GM18508 (cell line): ENCODE measurements at regions not wholly inside any gene's neighbourhood (a gene's known extent, or its start where the extent isn't known, plus 50 kb on each side); places are given as distances from the start of the nearest gene placed in this dataset.

Experiments
- ATAC-seq: cut with Tn5 transposase; IDR thresholded peaks from one replicate; pipeline ENCODE4 v1.9.1; 2021; ENCODE audit warnings: moderate number of reproducible peaks; ENCODE audit not compliant: insufficient read depth, unreplicated experiment

GRCh38 chr6:144594585-144594984, 309.4 kb downstream of the UTRN start:
- no peak for ATAC-seq

- no peak for ATAC-seq
Observed at GRCh38 chr6:144595266-144595665, 310.1 kb downstream of the UTRN start.

GRCh38 chr6:144597511-144597910, 312.4 kb downstream of the UTRN start:
- no peak for ATAC-seq

GRCh38 chr6:144599615-144600014, 314.5 kb downstream of the UTRN start:
- no peak for ATAC-seq

GRCh38 chr6:144601221-144601620, 316.1 kb downstream of the UTRN start:
- no peak for ATAC-seq

- no peak for ATAC-seq
Observed at GRCh38 chr6:144602523-144603180, 317.5 kb downstream of the UTRN start.

GRCh38 chr6:144606083-144606482, 320.9 kb downstream of the UTRN start:
- ATAC-seq: no peak

- ATAC-seq: no peak
Observed at GRCh38 chr6:144607998-144608735, 323.0 kb downstream of the UTRN start.

GRCh38 chr6:144612811-144613210, 327.7 kb downstream of the UTRN start:
- no peak for ATAC-seq

GRCh38 chr6:144613859-144614258, 328.7 kb downstream of the UTRN start:
- no peak for ATAC-seq

- ATAC-seq: no peak
Observed at GRCh38 chr6:144615870-144616269, 330.7 kb downstream of the UTRN start.

- ATAC-seq: no peak
Observed at GRCh38 chr6:144617191-144617590, 332.1 kb downstream of the UTRN start.

GRCh38 chr6:144617708-144618107, 332.6 kb downstream of the UTRN start:
- no peak for ATAC-seq

- ATAC-seq: no peak
Observed at GRCh38 chr6:144619966-144620365, 334.8 kb downstream of the UTRN start.

- no peak for ATAC-seq
Observed at GRCh38 chr6:144621332-144621731, 336.2 kb downstream of the UTRN start.

GRCh38 chr6:144624246-144624645, 339.1 kb downstream of the UTRN start:
- no peak for ATAC-seq

- no peak for ATAC-seq
Observed at GRCh38 chr6:144624716-144625115, 339.6 kb downstream of the UTRN start.

GRCh38 chr6:144630857-144631256, 345.7 kb downstream of the UTRN start:
- ATAC-seq: no peak

- ATAC-seq: no peak
Observed at GRCh38 chr6:144632266-144632665, 347.1 kb downstream of the UTRN start.

GRCh38 chr6:144633886-144634285, 348.8 kb downstream of the UTRN start:
- ATAC-seq: no peak

- ATAC-seq: no peak
Observed at GRCh38 chr6:144634371-144634770, 349.2 kb downstream of the UTRN start.

GRCh38 chr6:144635051-144635450, 349.9 kb downstream of the UTRN start:
- ATAC-seq: no peak
